Neural progenitor cell (in vitro differentiated cells): ENCODE measurements at regions not wholly inside any gene's neighbourhood (a gene's known extent, or its start where the extent isn't known, plus 50 kb on each side); places are given as distances from the start of the nearest gene placed in this dataset.

Experiments
- CTCF ChIP-seq: fragments of 200-600 bp; sonication (generic); IDR thresholded peaks from 2 replicates; pipeline ENCODE4 v1.5.1; 2017; ENCODE audit warnings: antibody characterized with exemption, mild to moderate bottlenecking
- EZH2 ChIP-seq: fragments of 200-600 bp; sonication (generic); IDR thresholded peaks from 2 replicates; pipeline ENCODE4 v1.6.1; 2017; ENCODE audit warnings: antibody characterized with exemption, mild to moderate bottlenecking, moderate library complexity
- EZH2phosphoT487 ChIP-seq: fragments of 200-600 bp; sonication (generic); IDR thresholded peaks from 2 replicates; pipeline ENCODE4 v1.6.1; 2017; ENCODE audit warnings: antibody characterized with exemption

DNA sequence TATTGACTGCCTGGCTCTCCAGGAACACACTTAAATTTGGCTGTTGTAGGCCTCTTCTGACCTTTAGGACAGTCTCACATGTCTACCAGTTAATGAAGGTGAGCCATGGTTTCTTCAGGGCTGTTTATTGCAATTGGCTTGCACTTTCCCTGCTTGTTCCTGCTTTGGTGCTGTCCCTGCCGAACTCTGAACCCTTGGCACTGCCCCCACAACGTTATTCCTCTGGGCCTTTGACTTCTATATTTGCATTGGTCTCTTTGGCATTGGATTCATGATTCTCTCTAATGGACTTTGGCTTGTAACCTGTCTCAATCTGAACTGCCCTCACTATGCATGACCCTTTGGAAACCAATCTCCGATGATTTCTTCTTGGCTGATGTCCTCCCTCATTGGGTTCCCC, 299.4 kb downstream of the UTP18 start:
- TF ChIP-seq CTCF (no peak), EZH2 (no peak), EZH2phosphoT487 (no peak)
